CD4-positive, alpha-beta T cell treated with Interleukin-15 for 4 hours (primary cell): ENCODE measurements at regions not wholly inside any gene's neighbourhood (a gene's known extent, or its start where the extent isn't known, plus 50 kb on each side); places are given as distances from the start of the nearest gene placed in this dataset.

Experiments used
- DNase-seq: peaks from one replicate; pipeline ENCODE4 v3.0.0-alpha.2; 2020; ENCODE audit warnings: low spot score

- no peak for DNase-seq
Measured at GRCh38 chr2:192373221-192373620, 178.5 kb upstream of the TMEFF2 start.

GRCh38 chr2:192369969-192370368, 175.2 kb upstream of the TMEFF2 start:
- no peak for DNase-seq

- no peak for DNase-seq
Measured at GRCh38 chr2:192357217-192357616, 162.5 kb upstream of the TMEFF2 start.

DNA sequence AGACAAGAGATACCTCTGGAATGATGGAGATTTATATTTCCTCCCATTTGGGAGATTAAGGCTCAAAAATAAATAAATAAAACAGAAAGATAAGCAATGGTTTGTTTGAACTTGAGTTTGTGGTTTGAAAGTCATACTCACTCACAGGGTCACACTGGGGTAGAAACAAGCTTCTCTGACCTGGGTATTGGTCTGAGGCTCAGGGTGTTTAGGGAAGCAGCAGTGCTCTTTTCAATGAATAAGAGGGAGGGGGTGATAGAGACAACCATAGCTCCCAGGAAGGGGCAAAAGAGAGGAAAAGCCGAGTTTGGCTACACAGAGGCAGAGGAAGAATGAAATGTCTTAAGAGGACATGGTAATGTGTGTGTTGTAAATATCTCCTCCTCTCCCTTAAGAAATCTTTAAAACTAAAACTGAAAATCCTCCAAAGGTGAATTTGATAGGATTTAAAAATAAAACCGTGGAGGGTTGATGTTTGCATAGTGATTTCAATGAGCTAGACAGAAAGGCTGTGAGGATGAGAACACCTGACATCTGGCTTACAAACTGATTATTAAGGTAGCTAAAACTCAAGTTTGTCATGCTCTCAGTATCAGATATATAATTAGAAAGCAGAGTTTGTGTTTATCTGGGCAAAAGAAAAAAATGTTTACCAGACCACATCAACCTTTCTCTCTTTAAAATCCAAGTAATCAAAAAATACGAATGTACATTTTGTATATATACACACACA, 159.9 kb upstream of the TMEFF2 start:
- no peak for DNase-seq

GRCh38 chr2:192347542-192347941, 152.8 kb upstream of the TMEFF2 start:
- no peak for DNase-seq

DNA sequence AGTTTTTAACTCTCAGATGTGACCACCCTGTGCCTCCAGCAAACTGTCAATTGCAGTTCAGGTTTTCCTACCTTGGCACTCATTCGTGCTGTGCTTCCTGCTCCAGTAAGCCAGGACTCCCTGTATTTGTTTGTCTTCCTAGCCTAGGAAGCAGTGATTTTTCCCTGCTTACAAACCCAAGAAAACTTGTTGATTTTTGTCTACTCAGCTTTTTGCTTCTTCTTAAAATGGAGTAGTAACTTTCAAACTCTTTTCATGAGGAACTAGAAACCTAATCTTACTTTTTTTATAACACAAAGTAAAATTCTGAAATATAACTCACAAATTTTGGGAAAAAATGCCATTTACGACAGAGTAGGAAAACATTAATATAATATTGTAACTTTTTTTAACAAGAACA, 150.6 kb upstream of the TMEFF2 start:
- DNase-seq = no peak

- DNase-seq = no peak
Measured at GRCh38 chr2:192333642-192334041, 138.9 kb upstream of the TMEFF2 start.

GRCh38 chr2:192328297-192328696, 133.6 kb upstream of the TMEFF2 start:
- no peak for DNase-seq

DNA sequence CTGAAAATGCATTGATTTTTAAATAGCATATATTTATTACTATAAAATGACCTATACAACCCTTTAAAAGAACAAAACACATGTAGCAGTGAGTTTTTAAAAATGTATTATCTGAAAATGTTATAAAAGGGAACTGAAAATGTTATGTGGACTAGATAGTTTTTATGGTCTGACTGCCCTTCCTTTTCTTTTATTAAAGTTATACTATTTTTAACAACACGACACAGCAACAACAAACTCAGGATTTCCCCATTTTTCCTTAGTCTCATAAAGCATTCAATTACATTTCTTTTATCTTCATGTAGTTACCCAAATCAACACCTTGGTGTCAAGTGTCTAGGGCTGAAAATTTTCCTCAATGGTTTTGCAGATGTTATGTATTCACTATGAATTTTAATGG, 132.8 kb upstream of the TMEFF2 start:
- DNase-seq = no peak

DNA sequence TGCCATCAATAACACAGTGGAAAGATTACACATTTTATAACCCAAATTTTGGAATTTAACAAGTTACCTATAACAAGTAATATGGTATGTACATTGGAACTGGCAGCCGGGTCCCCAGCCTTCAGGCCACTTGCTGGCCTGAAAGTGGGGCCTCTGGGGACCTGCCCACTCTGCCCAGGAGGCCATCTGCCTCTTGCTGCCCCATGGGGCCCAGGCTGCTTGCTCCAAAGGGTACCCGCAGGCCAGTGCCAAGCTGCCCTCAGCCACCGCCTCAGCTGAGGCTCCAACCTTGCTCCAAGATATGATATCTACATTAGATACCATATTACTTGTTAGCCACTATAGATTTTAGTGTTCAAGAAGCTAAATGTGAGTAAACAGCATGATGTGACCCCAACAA, 120.8 kb upstream of the TMEFF2 start:
- DNase-seq = no peak

DNA sequence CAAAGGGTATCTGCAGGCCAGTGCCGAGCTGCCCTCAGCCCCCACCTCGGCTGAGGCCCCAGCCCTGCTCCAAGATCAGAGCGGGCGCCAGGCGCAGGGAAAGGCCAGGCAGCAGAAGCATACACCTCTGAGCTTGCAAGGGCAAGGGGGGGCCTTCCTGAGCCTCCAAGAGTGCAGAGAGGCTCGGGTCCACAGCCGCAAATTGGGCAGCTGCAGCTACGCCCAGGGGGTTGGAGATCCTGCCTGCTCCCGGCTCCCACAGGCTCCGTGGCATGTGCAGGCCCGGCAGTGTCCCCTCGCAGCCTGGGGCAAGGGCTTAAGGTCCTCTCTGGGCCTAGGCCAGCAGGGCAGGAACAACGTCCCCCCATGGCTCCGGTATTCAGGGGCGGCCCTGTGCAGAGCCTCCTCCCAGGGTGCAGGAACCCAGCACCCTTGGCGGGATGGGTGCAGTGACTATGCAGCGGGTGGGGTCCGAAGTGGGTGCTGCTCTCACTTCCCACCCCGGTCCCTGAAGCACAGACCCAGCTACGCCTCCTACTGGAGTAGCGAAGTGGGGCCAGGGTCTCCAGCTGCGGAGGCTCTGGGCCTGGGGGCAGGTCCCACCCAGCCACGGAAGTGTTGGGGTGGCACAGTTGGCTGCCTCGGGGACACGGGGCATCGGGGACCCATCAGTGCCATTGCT, 120.2 kb upstream of the TMEFF2 start:
- no peak for DNase-seq

GRCh38 chr2:192313773-192314172, 119.0 kb upstream of the TMEFF2 start:
- no peak for DNase-seq

DNA sequence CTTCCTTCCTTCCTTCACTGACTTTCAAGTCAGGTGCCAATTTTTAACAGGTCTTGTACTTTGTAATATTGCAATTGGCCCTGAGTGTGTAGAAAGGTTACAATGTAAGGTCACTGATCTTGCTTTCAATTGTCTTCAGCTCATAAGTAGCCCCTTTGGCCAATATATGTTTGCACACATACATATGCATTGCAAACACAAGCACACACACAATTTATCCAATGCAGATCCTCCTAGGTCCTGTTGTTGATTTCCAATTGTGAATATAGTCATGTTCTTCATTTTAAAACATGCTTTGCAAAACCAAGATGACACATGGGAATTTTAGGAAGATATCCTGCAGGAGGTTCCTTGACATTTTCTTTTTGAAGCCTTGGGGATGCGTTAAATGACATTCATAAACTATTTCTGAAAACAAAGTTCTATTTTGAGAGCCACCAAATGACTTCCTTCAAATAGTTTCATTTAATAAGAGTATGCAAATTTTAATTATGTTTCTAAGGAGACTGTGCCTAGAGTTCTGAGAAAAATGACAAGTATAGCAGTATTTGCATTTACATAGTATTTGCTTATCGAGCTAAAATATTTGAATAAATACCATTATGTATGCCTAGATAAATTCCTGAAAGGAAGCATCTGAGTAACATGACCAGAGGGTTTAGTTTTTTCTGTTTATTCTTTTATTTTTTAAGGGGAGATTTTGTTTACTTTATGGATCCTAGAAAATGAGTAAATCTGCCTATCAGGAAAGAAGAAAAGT, 117.1 kb upstream of the TMEFF2 start:
- no peak for DNase-seq

DNA sequence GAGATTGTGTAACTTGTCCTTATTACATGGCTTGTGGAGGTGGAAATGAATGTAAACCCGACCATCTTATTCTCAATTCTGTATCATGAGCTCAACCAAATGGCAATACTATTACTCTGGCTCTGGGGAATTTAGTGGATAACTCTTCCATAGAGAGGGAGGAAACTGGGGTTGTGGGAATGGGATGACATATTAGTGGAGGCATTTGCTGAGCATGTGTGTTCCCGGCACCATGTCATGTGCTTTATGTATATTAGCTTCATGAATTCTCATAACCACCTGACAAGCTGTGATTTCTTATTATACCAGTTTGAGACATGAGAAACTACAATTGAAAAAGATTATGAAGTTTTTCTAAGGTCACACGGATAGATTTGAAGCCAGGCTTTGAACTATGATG, 112.8 kb upstream of the TMEFF2 start:
- no peak for DNase-seq

- no peak for DNase-seq
Measured at GRCh38 chr2:192298664-192299063, 103.9 kb upstream of the TMEFF2 start.

DNA sequence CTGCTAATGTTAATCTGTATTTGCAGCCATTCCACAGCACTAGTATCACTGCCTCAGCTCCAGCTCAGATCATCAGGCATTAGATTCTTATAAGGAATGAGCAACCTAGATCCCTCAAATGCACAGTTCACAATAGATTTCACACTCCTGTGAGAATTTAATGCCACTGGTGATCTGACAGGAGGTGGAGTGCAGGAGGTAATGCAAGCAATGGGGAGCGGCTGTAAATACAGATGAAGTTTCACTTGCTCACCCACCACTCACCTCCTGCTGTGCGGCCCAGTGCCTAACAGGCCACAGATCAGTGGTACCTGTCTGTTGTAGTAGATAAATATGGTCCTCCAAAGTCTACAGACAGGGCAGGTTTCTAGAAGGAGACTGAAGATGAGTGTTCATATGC, 97.7 kb upstream of the TMEFF2 start:
- no peak for DNase-seq

- DNase-seq = no peak
Measured at GRCh38 chr2:192288295-192288694, 93.6 kb upstream of the TMEFF2 start.

DNA sequence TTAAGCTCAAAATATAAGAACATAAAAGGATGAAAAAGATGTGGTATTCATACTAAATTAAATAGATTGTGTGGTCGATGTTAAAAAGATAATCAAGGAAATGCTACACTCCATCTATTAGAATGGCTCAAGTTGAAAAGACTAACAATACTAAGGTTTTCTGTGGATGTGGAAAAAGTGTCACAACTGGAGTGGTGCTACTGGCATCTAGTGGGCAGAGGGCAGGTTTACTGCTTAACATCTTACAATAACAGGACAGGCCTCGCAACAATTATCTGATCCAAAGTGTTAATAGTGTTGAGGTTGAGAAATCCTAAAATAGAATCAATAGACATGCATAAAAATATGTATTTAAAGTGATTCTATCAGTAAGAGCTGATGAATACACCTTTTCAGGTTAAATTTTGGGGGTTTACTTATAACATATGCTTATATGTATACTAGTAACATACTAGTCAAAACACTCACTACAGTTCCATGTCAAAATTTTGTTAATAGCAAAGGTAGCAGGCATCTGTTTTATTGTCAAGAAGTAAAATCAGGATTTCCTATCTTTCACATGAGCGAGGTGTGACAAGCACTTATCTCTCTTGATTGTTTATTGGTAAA, 91.5 kb upstream of the TMEFF2 start:
- DNase-seq = no peak

DNA sequence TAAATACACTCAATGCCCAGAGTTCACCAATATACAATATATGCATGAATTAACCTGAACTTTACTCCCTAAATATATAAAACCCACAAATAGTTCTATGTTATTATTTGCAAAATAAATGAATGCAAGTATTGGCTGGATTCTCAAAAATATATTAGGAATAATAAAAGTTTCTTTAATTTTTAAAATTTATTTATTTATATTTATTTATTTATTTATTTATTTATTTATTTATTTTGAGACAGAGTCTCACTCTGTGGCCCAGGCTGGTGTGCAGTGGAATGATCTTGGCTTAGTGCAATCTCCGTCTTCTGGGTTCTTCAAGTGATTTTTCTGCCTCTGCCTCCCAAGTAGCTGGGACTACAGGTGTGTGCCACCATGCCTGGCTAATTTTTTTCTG, 88.7 kb upstream of the TMEFF2 start:
- DNase-seq = no peak

- DNase-seq = no peak
Measured at GRCh38 chr2:192278701-192279100, 84.0 kb upstream of the TMEFF2 start.

DNA sequence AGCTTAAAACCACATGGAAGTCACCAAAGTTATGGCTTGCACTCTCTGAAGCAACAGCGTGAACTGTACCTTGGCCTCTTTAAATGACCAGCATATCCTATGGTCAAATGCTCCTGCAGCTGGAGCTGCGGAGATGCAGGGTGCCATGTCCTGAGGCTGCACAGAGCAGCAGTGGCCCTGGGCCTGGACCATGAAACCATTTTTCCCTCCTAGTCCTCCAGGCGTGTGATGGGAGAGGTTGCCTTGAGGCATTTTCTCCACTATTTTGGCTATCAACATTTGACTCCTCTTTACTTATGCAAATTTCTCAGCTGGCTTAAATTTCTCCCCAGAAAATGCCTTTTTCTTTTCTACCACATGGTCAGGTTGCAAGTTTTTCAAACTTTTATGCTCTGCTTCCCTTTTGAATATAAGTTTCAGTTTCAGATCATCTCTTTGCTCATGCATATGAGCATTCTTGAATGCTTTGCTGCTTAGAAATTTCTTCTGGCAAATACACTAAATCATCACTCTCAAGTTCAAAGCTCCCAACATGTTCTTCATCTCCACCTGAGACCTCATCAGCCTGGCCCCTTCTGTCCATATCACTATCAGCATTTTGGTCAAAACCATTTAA, 82.9 kb upstream of the TMEFF2 start:
- no peak for DNase-seq

DNA sequence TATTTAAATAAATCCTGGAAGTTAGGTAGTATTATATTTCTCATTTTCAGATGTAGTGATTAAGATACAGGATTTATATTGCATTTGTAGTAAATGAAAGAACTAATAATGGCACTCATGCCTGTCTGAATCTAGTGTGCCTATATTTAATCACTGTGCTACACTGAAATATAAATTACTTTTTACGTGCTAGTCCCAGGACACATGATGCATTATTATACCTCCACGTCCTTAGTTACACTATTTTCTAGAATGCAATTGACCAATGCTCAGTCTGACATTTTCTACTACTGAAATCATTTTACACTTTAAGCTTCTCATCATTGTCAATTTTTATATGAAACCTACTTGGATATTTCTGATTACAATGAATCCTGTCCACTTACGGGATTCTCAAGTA, 80.9 kb upstream of the TMEFF2 start:
- no peak for DNase-seq
